OCI-LY1 (cell line): ENCODE measurements at regions not wholly inside any gene's neighbourhood (a gene's known extent, or its start where the extent isn't known, plus 50 kb on each side); places are given as distances from the start of the nearest gene placed in this dataset.

Experiments
- EZH2 ChIP-seq: fragments of 200-600 bp; sonication (generic), shearing (Covaris generic); IDR thresholded peaks from 2 replicates; pipeline ENCODE4 v1.8.0; 2017; ENCODE audit warnings: borderline replicate concordance, mixed run types, mild to moderate bottlenecking, antibody characterized with exemption, low read length, moderate library complexity, mixed read lengths
- TF ChIP-seq, protein P1 (sequence below): fragments of 200-600 bp; sonication (generic), shearing (Covaris generic); IDR thresholded peaks from 2 replicates; pipeline ENCODE4 v1.5.1; 2017; ENCODE audit warnings: mild to moderate bottlenecking, antibody characterized with exemption, low read length, moderate library complexity, mixed read lengths

DNA sequence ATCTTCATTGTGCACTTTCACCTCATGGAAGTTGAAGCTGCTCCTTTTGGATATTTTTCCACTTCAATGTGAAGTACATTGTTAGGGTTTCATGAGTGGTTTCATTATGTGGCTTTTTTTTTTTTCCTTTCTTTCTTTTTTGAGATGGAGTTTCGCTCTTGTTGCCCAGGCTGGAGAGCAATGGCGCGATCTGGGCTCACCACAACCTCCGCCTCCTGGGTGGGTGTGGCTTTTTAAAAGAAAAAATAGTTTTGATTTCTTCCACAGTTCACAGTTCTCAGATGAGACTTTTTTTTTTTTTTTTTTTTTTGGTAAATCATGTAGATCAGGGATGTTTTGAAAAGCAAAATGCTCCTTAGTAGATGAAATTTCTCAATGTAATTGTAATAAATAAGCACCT, 652.3 kb upstream of the ANKRD30A start:
- TF ChIP-seq EZH2 = no peak
- TF ChIP-seq, protein P1, sequence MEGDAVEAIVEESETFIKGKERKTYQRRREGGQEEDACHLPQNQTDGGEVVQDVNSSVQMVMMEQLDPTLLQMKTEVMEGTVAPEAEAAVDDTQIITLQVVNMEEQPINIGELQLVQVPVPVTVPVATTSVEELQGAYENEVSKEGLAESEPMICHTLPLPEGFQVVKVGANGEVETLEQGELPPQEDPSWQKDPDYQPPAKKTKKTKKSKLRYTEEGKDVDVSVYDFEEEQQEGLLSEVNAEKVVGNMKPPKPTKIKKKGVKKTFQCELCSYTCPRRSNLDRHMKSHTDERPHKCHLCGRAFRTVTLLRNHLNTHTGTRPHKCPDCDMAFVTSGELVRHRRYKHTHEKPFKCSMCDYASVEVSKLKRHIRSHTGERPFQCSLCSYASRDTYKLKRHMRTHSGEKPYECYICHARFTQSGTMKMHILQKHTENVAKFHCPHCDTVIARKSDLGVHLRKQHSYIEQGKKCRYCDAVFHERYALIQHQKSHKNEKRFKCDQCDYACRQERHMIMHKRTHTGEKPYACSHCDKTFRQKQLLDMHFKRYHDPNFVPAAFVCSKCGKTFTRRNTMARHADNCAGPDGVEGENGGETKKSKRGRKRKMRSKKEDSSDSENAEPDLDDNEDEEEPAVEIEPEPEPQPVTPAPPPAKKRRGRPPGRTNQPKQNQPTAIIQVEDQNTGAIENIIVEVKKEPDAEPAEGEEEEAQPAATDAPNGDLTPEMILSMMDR = no peak
